HG03575 (cell line): ENCODE measurements at regions not wholly inside any gene's neighbourhood (a gene's known extent, or its start where the extent isn't known, plus 50 kb on each side); places are given as distances from the start of the nearest gene placed in this dataset.

Experiments
- ATAC-seq: cut with Tn5 transposase; IDR thresholded peaks from one replicate; pipeline ENCODE4 v1.9.1; 2021; ENCODE audit not compliant: unreplicated experiment, insufficient number of reproducible peaks, low FRiP score; ENCODE audit errors: extremely low read depth

DNA sequence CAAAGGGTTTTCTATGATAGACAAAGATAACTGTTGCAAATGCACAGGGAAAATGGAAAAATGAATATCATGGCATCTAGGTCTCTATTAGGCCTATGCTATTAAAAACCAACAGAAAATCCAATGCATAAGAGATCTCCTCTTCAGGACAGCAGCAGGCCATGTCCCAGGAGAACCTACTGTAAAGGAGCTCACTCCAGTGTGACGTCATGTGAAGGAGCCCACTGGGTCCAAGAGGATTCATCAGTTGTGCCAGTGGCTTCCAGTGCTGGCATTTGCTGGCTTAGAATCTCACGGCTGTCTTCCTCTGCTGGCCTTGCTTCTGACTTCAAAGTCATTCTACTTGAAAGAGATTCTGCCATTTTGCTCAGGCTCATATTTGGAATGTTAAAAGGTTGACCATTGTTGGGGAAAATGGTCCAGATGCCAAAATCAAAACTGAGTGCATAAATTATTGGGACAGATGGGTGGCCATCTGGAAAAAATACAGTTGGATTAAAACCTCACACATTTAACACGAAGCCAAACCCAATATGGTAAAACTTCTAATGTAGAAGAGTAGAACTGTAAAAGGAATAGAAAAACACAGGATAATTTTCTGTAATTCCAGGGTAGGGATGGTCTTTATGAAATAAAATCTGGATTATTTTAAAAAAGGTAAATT is 75.4 kb upstream of the ARID2 start:
- ATAC-seq, result no peak

GRCh38 chr12:45655186-45655585 is 74.3 kb upstream of the ARID2 start:
- no peak for ATAC-seq

- no peak for ATAC-seq
These were observed 73.8 kb upstream of the ARID2 start for GRCh38 chr12:45655743-45656142.

DNA sequence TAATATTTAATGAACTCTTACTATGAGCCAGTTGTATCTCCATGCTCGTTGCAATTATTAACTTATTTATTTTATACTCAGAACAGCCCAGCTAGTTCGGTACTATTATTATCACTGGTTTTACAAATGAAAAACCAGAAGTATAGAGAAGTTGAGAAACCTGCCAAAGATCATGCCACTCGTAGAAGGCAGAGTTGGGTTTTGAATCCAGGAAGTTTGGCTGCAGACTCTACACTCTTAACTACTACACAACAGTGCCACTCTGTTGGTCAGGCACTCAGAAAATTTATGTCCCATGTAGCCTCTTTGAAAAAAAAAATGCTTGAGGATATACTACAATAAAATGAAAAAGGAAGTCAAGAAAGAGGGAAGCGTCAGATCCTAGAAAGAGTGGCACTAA is 71.5 kb upstream of the ARID2 start:
- no peak for ATAC-seq

- no peak for ATAC-seq
These were observed 69.2 kb upstream of the ARID2 start for GRCh38 chr12:45660330-45660729.

GRCh38 chr12:45663455-45663854 is 66.1 kb upstream of the ARID2 start:
- no peak for ATAC-seq

DNA sequence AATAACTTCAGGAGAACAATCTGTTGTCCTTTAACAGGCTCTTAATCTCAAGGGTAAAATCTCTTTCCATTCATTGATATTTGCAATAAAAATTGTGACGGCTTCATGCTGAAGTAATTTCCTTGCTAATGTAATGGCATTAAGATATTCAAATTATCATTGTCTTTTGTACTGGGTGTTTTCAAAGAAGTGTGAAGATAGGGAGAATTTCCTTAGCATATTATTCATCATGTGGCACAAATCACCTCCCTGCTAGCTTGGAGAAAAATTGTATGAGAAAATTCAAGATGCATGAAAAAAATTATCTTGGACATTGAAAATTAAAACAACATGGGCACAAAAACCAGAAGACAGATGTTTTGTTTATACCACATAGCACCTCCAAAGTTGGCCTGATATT is 63.6 kb upstream of the ARID2 start:
- ATAC-seq, result no peak

- no peak for ATAC-seq
These were observed 63.1 kb upstream of the ARID2 start for GRCh38 chr12:45666396-45666795.

DNA sequence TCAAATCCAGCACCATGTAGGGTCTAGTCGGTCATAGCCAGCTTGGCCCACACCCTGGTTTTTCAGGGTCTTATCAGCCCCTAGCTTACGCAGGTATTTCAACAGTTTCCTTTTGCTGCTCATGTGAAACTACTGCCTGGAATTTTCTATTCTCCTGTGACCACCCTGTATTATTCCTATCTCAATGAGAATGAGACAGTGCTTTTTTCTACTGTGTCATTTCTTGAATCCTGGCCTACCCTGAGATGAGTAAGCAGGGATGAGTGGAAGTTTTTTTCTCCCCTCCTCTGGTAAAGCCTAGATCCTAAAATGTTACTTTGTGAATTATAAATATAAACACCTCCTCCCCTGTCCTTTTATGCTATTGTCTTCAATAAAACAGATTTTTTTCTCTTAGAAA is 62.7 kb upstream of the ARID2 start:
- ATAC-seq, result no peak

DNA sequence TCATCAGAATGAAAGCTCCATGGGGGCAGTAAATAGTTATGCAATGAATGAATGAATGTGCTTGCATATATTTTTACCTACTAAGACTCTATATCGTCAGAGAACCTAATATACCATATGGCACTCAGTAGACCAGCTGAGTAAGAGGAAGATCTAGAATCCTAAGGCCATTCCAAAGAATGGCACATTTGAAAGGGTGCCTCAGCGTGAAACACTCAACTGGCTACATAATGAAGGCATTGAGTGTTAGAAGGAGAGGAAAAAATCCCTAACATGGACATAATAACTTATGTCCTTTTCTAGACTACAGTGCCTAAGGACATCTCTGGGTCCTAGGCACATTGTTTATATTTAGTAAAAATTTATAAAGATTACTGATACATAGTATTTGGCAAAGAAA is 61.7 kb upstream of the ARID2 start:
- no peak for ATAC-seq

DNA sequence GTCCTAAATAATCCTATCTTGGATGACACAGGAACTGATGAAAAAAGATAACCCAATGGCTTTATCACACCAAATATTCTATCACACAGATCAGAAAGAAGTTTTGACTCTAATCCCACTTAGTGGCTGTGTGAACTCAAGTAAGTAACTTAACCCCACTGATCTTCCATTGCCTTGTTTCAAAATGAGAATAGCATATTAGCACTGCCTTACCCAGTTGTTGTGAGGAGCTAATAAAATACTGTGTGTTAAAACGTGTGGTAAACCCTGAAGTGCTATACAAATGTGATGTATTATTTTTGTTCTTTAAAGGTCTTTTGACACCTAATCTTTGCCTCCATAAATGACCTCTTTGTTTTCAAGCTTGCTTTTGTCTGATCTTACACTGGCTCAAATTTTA is 60.9 kb upstream of the ARID2 start:
- peak; percentile 11 for ATAC-seq

DNA sequence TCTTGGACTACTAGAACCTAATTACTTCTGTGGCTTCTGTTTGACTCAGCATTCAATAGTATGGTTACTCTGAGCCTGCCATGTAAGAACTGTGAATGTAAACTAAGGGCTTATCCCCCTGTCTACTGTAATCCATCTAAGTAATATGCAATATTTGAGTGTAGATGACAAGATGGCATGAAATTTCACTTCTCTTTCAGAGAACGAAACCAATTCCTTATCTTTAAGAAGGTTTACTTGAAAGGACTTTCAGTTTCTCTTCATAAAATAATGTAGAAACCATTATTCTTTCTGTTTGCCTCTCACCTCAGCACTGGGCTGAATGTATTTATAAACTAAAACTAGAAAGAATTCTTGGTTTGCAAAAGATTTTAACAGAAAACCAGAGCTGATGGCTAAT is 60.4 kb upstream of the ARID2 start:
- peak; percentile 69 for ATAC-seq

DNA sequence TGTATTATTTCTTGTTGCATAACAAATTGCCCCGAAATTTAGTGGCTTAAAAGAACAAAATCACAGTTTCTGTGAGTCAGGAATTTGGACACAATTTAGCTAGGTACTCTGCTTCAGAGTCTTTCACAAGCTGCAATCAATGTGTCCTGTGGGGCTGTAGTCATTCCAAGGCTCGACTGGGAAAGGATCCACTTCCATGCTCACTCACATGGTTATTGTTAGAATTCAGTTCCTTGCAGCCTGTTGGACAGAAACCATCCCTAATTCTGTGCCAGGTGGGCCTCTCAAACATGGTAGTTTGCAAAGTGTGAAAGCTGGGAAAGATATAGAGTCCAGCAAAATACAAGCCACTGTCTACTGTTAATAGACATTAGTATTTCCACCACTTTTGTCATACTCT is 59.7 kb upstream of the ARID2 start:
- ATAC-seq, result no peak

GRCh38 chr12:45670346-45671065 is 59.0 kb upstream of the ARID2 start:
- no peak for ATAC-seq

GRCh38 chr12:45671254-45671653 is 58.3 kb upstream of the ARID2 start:
- no peak for ATAC-seq

DNA sequence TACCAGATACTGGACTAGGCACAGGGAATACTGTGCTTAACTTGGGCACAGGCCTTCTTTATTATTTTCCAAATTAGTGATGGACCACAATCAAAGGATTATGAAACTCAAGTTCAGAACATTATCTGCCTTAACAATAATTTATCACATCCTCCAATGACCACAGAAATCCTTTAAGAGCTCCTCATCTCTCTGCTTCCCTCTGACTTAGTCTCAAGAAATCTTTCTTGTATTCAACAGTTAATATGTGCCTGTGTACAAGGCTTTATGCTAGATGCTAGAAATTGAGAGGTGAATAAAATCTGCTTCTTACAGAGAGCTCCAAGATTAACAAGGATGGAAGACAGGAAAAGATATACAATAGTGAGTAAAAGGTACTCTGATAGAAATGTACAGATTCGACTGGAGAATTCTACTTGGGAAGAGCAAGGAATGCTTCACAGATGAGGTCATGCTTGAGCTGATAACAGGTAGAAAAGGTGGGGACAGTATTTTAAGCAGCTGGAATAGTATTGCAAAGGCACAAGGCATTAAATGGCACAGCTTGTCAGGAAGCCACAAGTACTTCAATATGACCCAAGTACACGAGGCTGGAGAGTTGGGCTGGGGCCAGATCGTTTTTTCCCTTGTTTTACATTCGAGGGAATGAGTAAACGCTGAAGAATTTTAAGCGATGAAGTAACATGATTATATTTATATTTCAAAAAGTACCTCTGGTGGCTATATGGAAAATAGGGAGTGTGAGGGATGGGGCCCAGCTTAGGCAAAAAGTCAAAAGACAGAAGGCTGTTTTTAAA is 55.1 kb upstream of the ARID2 start:
- no peak for ATAC-seq

DNA sequence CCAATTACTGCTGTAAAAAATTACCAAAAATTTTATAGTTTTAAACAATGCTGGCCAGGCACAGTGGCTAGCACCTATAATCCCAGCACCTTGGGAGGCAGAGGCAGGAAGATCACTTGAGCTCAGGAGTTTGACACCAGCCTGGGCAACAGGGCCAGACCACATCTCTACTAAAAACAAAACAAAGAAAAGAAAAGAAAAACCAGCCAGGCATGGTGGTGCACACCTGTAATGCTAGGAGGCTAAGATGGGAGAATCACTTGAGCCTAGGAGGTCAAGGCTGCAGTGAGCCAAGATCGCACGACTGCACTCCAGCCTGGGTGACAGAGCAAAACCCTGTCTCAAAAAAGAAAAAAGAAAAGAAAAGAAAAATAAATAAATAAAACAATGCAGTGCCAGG is 54.0 kb upstream of the ARID2 start:
- no peak for ATAC-seq
